Calu3 (cell line): ENCODE measurements at regions not wholly inside any gene's neighbourhood (a gene's known extent, or its start where the extent isn't known, plus 50 kb on each side); places are given as distances from the start of the nearest gene placed in this dataset.

Experiments used
- BruUV-seq: library from RNA; stranded (reverse); fragments of 400-500 nt; replicated peaks from 2 replicates; lab custom pipeline; 2021; lab: Mats Ljungman, UMichigan
- CTCF ChIA-PET: fragments of 300-600 bp; sonication (Branson Sonifier 250); formaldehyde crosslinking; loops from one replicate; lab custom pipeline; 2022; ENCODE audit warnings: antibody characterized with exemption; lab: Charles Lee
- DNase-seq: peaks from one replicate; pipeline ENCODE4 v3.0.0; 2022
- H3K27ac Mint-ChIP-seq: one replicate; pipeline ENCODE4 v1.8.0; 2022; ENCODE audit warnings: mixed read lengths; ENCODE audit not compliant: unreplicated experiment
- H3K27me3 Mint-ChIP-seq: one replicate; pipeline ENCODE4 v1.8.0; 2022; ENCODE audit warnings: mixed read lengths; ENCODE audit not compliant: unreplicated experiment
- H3K36me3 Mint-ChIP-seq: one replicate; pipeline ENCODE4 v1.8.0; 2022; ENCODE audit warnings: mild to moderate bottlenecking, moderate library complexity, mixed read lengths; ENCODE audit not compliant: insufficient read depth, unreplicated experiment
- H3K4me1 Mint-ChIP-seq: one replicate; pipeline ENCODE4 v1.8.0; 2022; ENCODE audit warnings: mild to moderate bottlenecking, low read depth, mixed read lengths; ENCODE audit not compliant: unreplicated experiment
- H3K4me3 Mint-ChIP-seq: one replicate; pipeline ENCODE4 v1.8.0; 2022; ENCODE audit warnings: mild to moderate bottlenecking, low read depth, moderate library complexity, mixed read lengths; ENCODE audit not compliant: unreplicated experiment
- H3K9me3 Mint-ChIP-seq: one replicate; pipeline ENCODE4 v1.8.0; 2022; ENCODE audit warnings: low read depth, mixed read lengths; ENCODE audit not compliant: unreplicated experiment
- CTCF ChIP-seq: fragments of 200-600 bp; IDR thresholded peaks from one replicate; pipeline ENCODE4 v1.8.0; 2022; ENCODE audit warnings: antibody characterized with exemption; ENCODE audit not compliant: unreplicated experiment
- intact Hi-C: fragments of 100-400 bp; cut with micrococcal nuclease; formaldehyde crosslinking; loops from one replicate; pipeline ENCODE4 v1.10.0; 2022; ENCODE audit not compliant: unreplicated experiment

DNA sequence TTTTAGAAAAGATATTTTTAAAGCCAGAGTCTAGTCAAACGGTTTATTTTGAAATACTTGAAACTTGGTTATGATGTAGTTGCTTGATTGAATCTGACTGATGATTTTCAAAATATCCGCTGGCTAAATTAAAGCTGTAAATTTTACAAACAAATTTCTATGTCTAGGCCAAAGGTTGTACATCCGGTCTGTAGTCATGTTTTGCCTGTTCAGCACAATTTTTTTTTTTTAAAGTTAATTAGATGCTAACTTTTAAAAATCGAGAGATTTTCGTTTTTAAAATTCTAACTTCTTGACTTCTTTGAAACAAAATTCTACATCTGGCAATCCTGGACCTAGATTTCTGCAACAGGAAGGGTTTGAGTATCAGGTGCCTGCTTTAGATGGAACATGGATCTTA is 412.4 kb downstream of the TXNL1 start:
- Mint-ChIP-seq H3K4me1 (no peaks in the 10 kb centered on the region), H3K4me3 (no peak overlapping the region), H3K27me3 (peaks cover 24% of the 10 kb centered on the region), H3K9me3 (peaks cover 9% of the 10 kb centered on the region), H3K27ac (no peak overlapping the region), H3K36me3 (no peaks in the 10 kb centered on the region)
- no TSS peak for BruUV-seq
- CTCF ChIA-PET = no interaction called here
- TF ChIP-seq CTCF = no peak
- DNase-seq = no peak
- intact Hi-C loops = no loop called here

- intact Hi-C loops = no loop called here
- CTCF ChIA-PET = no interaction called here
- H3K27ac Mint-ChIP-seq = no peak overlapping the region
- no TSS peak for BruUV-seq
- no peaks in the 10 kb centered on the region for H3K36me3 Mint-ChIP-seq
- peaks cover 24% of the 10 kb centered on the region for H3K27me3 Mint-ChIP-seq
- peaks cover 3% of the 10 kb centered on the region for H3K9me3 Mint-ChIP-seq
- no peaks in the 10 kb centered on the region for H3K4me1 Mint-ChIP-seq
- no peak for TF ChIP-seq CTCF
- no peak overlapping the region for H3K4me3 Mint-ChIP-seq
- DNase-seq = no peak
These were observed 413.5 kb downstream of the TXNL1 start for GRCh38 chr18:56224669-56225561.

GRCh38 chr18:56221195-56222065 is 417.0 kb downstream of the TXNL1 start:
- H3K36me3 Mint-ChIP-seq = no peaks in the 10 kb centered on the region
- no peak overlapping the region for H3K4me3 Mint-ChIP-seq
- no peak for TF ChIP-seq CTCF
- no peak overlapping the region for H3K27ac Mint-ChIP-seq
- H3K27me3 Mint-ChIP-seq = peaks cover 14% of the 10 kb centered on the region
- CTCF ChIA-PET = no interaction called here
- H3K4me1 Mint-ChIP-seq = no peaks in the 10 kb centered on the region
- no TSS peak for BruUV-seq
- intact Hi-C loops = no loop called here
- no peak for DNase-seq
- H3K9me3 Mint-ChIP-seq = no peaks in the 10 kb centered on the region

- H3K27me3 Mint-ChIP-seq = peaks cover 14% of the 10 kb centered on the region
- no peak for DNase-seq
- BruUV-seq = no TSS peak
- H3K4me1 Mint-ChIP-seq = no peaks in the 10 kb centered on the region
- intact Hi-C loops = no loop called here
- H3K9me3 Mint-ChIP-seq = no peaks in the 10 kb centered on the region
- no peak for TF ChIP-seq CTCF
- no peaks in the 10 kb centered on the region for H3K36me3 Mint-ChIP-seq
- no peak overlapping the region for H3K4me3 Mint-ChIP-seq
- H3K27ac Mint-ChIP-seq = no peak overlapping the region
- CTCF ChIA-PET = no interaction called here
These were observed 421.0 kb downstream of the TXNL1 start for GRCh38 chr18:56217406-56217805.
